Tibial nerve (tissue), 3 donors: ENCODE measurements at regions not wholly inside any gene's neighbourhood (a gene's known extent, or its start where the extent isn't known, plus 50 kb on each side); places are given as distances from the start of the nearest gene placed in this dataset.

ENCODE experiments used
- POLR2A ChIP-seq, 2 donors: fragments of 450-650 bp; IDR thresholded peaks; one replicate each; pipeline ENCODE4 v1.6.1; 2017; ENCODE audit warnings: antibody characterized with exemption in 2 of 2, mild to moderate bottlenecking in 2 of 2, moderate library complexity in 2 of 2
- TF ChIP-seq, protein P1 (sequence below), 5 experiments: fragments of 200-600 bp in 3 of 5; fragments of 450-650 bp in 2 of 5; sonication (generic) in 3 of 5; IDR thresholded peaks; one replicate each; pipeline ENCODE4 v1.5.1; 2016 to 2019; ENCODE audit warnings: antibody characterized with exemption in 5 of 5, mild to moderate bottlenecking in 3 of 5, moderate library complexity in 2 of 5

- TF ChIP-seq POLR2A (IDR thresholded peaks at IDR 0.05), result no peak
- TF ChIP-seq, protein P1, sequence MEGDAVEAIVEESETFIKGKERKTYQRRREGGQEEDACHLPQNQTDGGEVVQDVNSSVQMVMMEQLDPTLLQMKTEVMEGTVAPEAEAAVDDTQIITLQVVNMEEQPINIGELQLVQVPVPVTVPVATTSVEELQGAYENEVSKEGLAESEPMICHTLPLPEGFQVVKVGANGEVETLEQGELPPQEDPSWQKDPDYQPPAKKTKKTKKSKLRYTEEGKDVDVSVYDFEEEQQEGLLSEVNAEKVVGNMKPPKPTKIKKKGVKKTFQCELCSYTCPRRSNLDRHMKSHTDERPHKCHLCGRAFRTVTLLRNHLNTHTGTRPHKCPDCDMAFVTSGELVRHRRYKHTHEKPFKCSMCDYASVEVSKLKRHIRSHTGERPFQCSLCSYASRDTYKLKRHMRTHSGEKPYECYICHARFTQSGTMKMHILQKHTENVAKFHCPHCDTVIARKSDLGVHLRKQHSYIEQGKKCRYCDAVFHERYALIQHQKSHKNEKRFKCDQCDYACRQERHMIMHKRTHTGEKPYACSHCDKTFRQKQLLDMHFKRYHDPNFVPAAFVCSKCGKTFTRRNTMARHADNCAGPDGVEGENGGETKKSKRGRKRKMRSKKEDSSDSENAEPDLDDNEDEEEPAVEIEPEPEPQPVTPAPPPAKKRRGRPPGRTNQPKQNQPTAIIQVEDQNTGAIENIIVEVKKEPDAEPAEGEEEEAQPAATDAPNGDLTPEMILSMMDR (IDR thresholded peaks at IDR 0.05), result no peak
Measured at GRCh38 chr5:92401492-92401891, 1018.4 kb upstream of the ARRDC3 start.
